ENCODE measurements at regions not wholly inside any gene's neighbourhood (a gene's known extent, or its start where the extent isn't known, plus 50 kb on each side); places are given as distances from the start of the nearest gene placed in this dataset.

GRCh38 chr5:165626161-165626560 lies 2120.7 kb downstream of the MAT2B start:
- no peak overlapping the region for H3K27ac ChIP-seq (ENCODE audit: low read depth in 2 of 2, low read length in 2 of 2)
- H3K9ac ChIP-seq (ENCODE audit: low read depth in 1 of 2, low read length in 2 of 2), result no peak overlapping the region
- no peaks in the 10 kb centered on the region for H3K9me3 ChIP-seq (ENCODE audit: control insufficient read depth in 2 of 2, low read length in 2 of 2)
- no peaks in the 10 kb centered on the region for H3K36me3 ChIP-seq (ENCODE audit: control insufficient read depth in 2 of 2, insufficient read depth in 2 of 2, low read length in 2 of 2)
- no peak overlapping the region for H3K4me3 ChIP-seq (ENCODE audit: low read length in 2 of 2)
- H3K27me3 ChIP-seq (ENCODE audit: control insufficient read depth in 2 of 2, insufficient read depth in 2 of 2, low read length in 2 of 2), result no peaks in the 10 kb centered on the region
- no peaks in the 10 kb centered on the region for H3K4me1 ChIP-seq (ENCODE audit: control insufficient read depth in 2 of 2, insufficient read depth in 2 of 2, low read length in 2 of 2)

GRCh38 chr5:165627548-165628170 lies 2122.2 kb downstream of the MAT2B start:
- Histone ChIP-seq H3K4me3 (ENCODE audit: low read length in 2 of 2) (no peak overlapping the region), H3K27me3 (ENCODE audit: control insufficient read depth in 2 of 2, insufficient read depth in 2 of 2, low read length in 2 of 2) (no peaks in the 10 kb centered on the region), H3K27ac (ENCODE audit: low read depth in 2 of 2, low read length in 2 of 2) (no peak overlapping the region), H3K4me1 (ENCODE audit: control insufficient read depth in 2 of 2, insufficient read depth in 2 of 2, low read length in 2 of 2) (no peaks in the 10 kb centered on the region), H3K36me3 (ENCODE audit: control insufficient read depth in 2 of 2, insufficient read depth in 2 of 2, low read length in 2 of 2) (no peaks in the 10 kb centered on the region), H3K9me3 (ENCODE audit: control insufficient read depth in 2 of 2, low read length in 2 of 2) (no peaks in the 10 kb centered on the region), H3K9ac (ENCODE audit: low read depth in 1 of 2, low read length in 2 of 2) (no peak overlapping the region)

DNA sequence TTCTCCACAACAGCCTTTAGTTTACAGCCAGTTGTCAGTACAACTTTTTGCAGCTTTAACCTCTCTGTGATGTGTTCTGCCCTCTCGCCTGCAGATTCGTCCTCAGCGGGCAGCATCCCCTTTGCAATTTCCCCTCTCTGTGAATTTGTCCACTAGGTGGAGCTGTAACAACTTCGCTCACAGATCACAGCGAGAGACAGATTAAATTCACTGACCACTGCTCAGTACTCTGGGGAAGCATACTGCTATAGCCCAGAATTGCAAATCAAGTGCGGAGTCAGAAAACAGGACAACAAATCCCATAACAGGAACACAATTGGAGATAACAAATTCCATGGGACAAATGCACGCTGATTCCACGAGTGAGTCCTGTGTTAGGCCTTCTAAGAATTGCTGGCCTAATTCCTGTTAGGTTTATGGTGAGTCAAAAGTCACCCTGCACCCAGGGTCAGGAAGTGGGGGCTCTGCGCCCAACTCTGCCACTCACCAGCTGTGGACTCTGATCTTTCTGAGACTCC lies 2124.9 kb downstream of the MAT2B start:
- Histone ChIP-seq H3K36me3 (ENCODE audit: control insufficient read depth in 2 of 2, insufficient read depth in 2 of 2, low read length in 2 of 2) (no peaks in the 10 kb centered on the region), H3K9ac (ENCODE audit: low read depth in 1 of 2, low read length in 2 of 2) (no peak overlapping the region), H3K27me3 (ENCODE audit: control insufficient read depth in 2 of 2, insufficient read depth in 2 of 2, low read length in 2 of 2) (no peaks in the 10 kb centered on the region), H3K4me3 (ENCODE audit: low read length in 2 of 2) (no peak overlapping the region), H3K4me1 (ENCODE audit: control insufficient read depth in 2 of 2, insufficient read depth in 2 of 2, low read length in 2 of 2) (no peaks in the 10 kb centered on the region), H3K27ac (ENCODE audit: low read depth in 2 of 2, low read length in 2 of 2) (no peak overlapping the region), H3K9me3 (ENCODE audit: control insufficient read depth in 2 of 2, low read length in 2 of 2) (no peaks in the 10 kb centered on the region)

DNA sequence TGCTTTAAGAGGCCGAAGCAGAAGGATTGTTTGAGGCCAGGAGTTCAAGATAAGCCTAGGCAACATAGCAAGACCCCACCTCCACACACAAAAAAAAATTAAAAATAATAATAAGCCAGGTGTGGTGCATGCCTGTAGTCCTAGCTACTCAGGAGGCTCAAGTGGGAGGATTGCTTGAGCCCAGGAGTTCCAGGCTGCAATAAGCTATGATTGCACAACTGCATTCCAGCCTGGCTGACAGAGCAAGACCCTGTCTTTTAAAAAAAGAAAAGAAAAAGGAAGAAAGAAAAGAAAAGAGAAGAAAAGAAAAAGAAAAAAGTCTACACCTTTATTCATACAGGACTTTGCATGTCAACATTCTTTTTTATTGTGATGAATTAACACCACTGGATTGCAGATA lies 2125.8 kb downstream of the MAT2B start:
- no peaks in the 10 kb centered on the region for H3K9me3 ChIP-seq (ENCODE audit: control insufficient read depth in 2 of 2, low read length in 2 of 2)
- H3K36me3 ChIP-seq (ENCODE audit: control insufficient read depth in 2 of 2, insufficient read depth in 2 of 2, low read length in 2 of 2), result no peaks in the 10 kb centered on the region
- H3K27me3 ChIP-seq (ENCODE audit: control insufficient read depth in 2 of 2, insufficient read depth in 2 of 2, low read length in 2 of 2), result no peaks in the 10 kb centered on the region
- H3K4me3 ChIP-seq (ENCODE audit: low read length in 2 of 2), result no peak overlapping the region
- no peak overlapping the region for H3K9ac ChIP-seq (ENCODE audit: low read depth in 1 of 2, low read length in 2 of 2)
- no peaks in the 10 kb centered on the region for H3K4me1 ChIP-seq (ENCODE audit: control insufficient read depth in 2 of 2, insufficient read depth in 2 of 2, low read length in 2 of 2)
- no peak overlapping the region for H3K27ac ChIP-seq (ENCODE audit: low read depth in 2 of 2, low read length in 2 of 2)

GRCh38 chr5:165642366-165642765 lies 2136.9 kb downstream of the MAT2B start:
- no peak overlapping the region for H3K9ac ChIP-seq (ENCODE audit: low read depth in 1 of 2, low read length in 2 of 2)
- H3K27ac ChIP-seq (ENCODE audit: low read depth in 2 of 2, low read length in 2 of 2), result no peak overlapping the region
- H3K36me3 ChIP-seq (ENCODE audit: control insufficient read depth in 2 of 2, insufficient read depth in 2 of 2, low read length in 2 of 2), result no peaks in the 10 kb centered on the region
- no peaks in the 10 kb centered on the region for H3K4me1 ChIP-seq (ENCODE audit: control insufficient read depth in 2 of 2, insufficient read depth in 2 of 2, low read length in 2 of 2)
- H3K4me3 ChIP-seq (ENCODE audit: low read length in 2 of 2), result no peak overlapping the region
- H3K9me3 ChIP-seq (ENCODE audit: control insufficient read depth in 2 of 2, low read length in 2 of 2), result no peaks in the 10 kb centered on the region
- no peaks in the 10 kb centered on the region for H3K27me3 ChIP-seq (ENCODE audit: control insufficient read depth in 2 of 2, insufficient read depth in 2 of 2, low read length in 2 of 2)

DNA sequence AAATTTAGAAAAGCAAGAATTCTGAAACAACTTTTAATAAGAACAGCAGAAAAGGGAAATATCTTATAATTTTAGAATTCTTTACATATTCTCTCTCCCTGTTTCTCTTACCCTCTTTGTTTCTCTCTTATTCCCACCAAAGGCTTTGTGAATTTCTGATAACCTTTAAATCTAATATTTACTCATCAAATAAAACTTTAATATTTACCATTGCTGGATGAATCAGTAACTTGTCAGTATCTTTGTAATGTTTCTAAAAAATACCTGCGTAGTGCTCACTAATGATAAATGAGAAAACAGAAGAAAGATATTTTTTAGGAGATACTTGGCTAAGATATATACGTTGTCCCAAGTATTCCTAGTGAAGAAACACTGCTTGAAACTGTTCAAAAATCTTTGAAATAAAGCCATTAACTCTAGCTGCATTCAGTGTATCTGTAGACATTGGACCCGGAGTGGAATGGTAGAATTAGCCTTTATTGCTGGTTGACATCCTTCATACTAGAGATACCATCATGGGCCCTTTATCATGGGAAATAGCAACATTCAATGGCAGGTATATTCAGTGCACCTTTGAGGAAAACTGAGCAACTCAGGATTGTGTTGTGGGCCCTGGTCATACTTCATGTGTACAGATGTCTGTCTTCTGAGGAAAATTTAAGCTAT lies 2160.4 kb downstream of the MAT2B start:
- Histone ChIP-seq H3K9me3 (ENCODE audit: control insufficient read depth in 2 of 2, low read length in 2 of 2) (no peaks in the 10 kb centered on the region), H3K4me3 (ENCODE audit: low read length in 2 of 2) (no peak overlapping the region), H3K9ac (ENCODE audit: low read depth in 1 of 2, low read length in 2 of 2) (no peak overlapping the region), H3K36me3 (ENCODE audit: control insufficient read depth in 2 of 2, insufficient read depth in 2 of 2, low read length in 2 of 2) (no peaks in the 10 kb centered on the region), H3K27ac (ENCODE audit: low read depth in 2 of 2, low read length in 2 of 2) (no peak overlapping the region), H3K27me3 (ENCODE audit: control insufficient read depth in 2 of 2, insufficient read depth in 2 of 2, low read length in 2 of 2) (no peaks in the 10 kb centered on the region), H3K4me1 (ENCODE audit: control insufficient read depth in 2 of 2, insufficient read depth in 2 of 2, low read length in 2 of 2) (no peaks in the 10 kb centered on the region)

DNA sequence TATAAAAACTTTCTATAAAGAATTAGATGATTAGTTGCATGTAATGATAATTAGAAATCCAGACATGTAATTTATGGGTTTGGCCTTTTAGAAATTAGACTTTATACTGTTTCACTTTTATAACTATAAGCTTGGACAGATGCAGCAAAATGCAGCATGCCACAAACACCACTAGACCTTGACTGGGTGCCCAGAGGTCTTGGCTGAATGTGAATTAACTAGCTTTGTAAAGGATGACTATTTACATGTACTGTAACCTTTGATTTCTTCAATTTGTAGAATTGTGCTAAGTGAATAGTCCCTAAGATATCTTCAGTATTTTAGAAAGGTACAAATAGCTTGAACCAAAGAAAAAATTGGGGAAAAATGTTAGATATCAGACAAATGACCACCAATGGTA lies 2168.1 kb downstream of the MAT2B start:
- Histone ChIP-seq H3K9me3 (ENCODE audit: control insufficient read depth in 2 of 2, low read length in 2 of 2) (no peaks in the 10 kb centered on the region), H3K4me1 (ENCODE audit: control insufficient read depth in 2 of 2, insufficient read depth in 2 of 2, low read length in 2 of 2) (no peaks in the 10 kb centered on the region), H3K9ac (ENCODE audit: low read depth in 1 of 2, low read length in 2 of 2) (no peak overlapping the region), H3K36me3 (ENCODE audit: control insufficient read depth in 2 of 2, insufficient read depth in 2 of 2, low read length in 2 of 2) (no peaks in the 10 kb centered on the region), H3K27ac (ENCODE audit: low read depth in 2 of 2, low read length in 2 of 2) (no peak overlapping the region), H3K4me3 (ENCODE audit: low read length in 2 of 2) (no peak overlapping the region), H3K27me3 (ENCODE audit: control insufficient read depth in 2 of 2, insufficient read depth in 2 of 2, low read length in 2 of 2) (no peaks in the 10 kb centered on the region)

- Histone ChIP-seq H3K4me1 (ENCODE audit: control insufficient read depth in 2 of 2, insufficient read depth in 2 of 2, low read length in 2 of 2) (no peaks in the 10 kb centered on the region), H3K9me3 (ENCODE audit: control insufficient read depth in 2 of 2, low read length in 2 of 2) (peaks cover 0 to 3% of the 10 kb centered on the region in 2 donors), H3K4me3 (ENCODE audit: low read length in 2 of 2) (no peak overlapping the region), H3K9ac (ENCODE audit: low read depth in 1 of 2, low read length in 2 of 2) (no peak overlapping the region), H3K27ac (ENCODE audit: low read depth in 2 of 2, low read length in 2 of 2) (no peak overlapping the region), H3K36me3 (ENCODE audit: control insufficient read depth in 2 of 2, insufficient read depth in 2 of 2, low read length in 2 of 2) (no peaks in the 10 kb centered on the region), H3K27me3 (ENCODE audit: control insufficient read depth in 2 of 2, insufficient read depth in 2 of 2, low read length in 2 of 2) (no peaks in the 10 kb centered on the region)
Observed at GRCh38 chr5:165695796-165696195, 2190.4 kb downstream of the MAT2B start.

GRCh38 chr5:165705960-165706359 lies 2200.5 kb downstream of the MAT2B start:
- Histone ChIP-seq H3K9ac (ENCODE audit: low read depth in 1 of 2, low read length in 2 of 2) (no peak overlapping the region), H3K9me3 (ENCODE audit: control insufficient read depth in 2 of 2, low read length in 2 of 2) (no peaks in the 10 kb centered on the region), H3K27me3 (ENCODE audit: control insufficient read depth in 2 of 2, insufficient read depth in 2 of 2, low read length in 2 of 2) (no peaks in the 10 kb centered on the region), H3K4me1 (ENCODE audit: control insufficient read depth in 2 of 2, insufficient read depth in 2 of 2, low read length in 2 of 2) (no peaks in the 10 kb centered on the region), H3K36me3 (ENCODE audit: control insufficient read depth in 2 of 2, insufficient read depth in 2 of 2, low read length in 2 of 2) (no peaks in the 10 kb centered on the region), H3K27ac (ENCODE audit: low read depth in 2 of 2, low read length in 2 of 2) (no peak overlapping the region), H3K4me3 (ENCODE audit: low read length in 2 of 2) (no peak overlapping the region)

DNA sequence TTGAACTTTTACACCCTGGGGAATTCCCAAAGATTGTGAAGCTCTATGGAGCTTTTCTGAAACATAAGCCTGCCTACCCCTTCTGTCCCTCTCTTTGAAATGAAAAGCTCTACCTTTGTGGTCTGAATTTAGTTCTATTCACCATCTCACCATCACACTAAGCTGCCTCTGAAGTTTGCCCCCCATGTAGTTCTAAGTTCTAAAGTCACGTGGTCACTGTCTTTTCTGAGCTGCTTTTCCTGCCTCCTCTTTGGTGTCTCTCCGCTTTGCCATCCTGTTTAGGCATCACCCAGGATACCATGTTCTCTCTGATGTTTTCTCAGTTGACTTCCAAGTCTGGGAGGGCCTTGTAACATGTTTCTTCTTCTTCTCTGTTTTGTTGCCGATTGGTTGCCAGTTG lies 2206.6 kb downstream of the MAT2B start:
- H3K27me3 ChIP-seq (ENCODE audit: control insufficient read depth in 2 of 2, insufficient read depth in 2 of 2, low read length in 2 of 2), result no peaks in the 10 kb centered on the region
- no peaks in the 10 kb centered on the region for H3K36me3 ChIP-seq (ENCODE audit: control insufficient read depth in 2 of 2, insufficient read depth in 2 of 2, low read length in 2 of 2)
- no peak overlapping the region for H3K4me3 ChIP-seq (ENCODE audit: low read length in 2 of 2)
- H3K4me1 ChIP-seq (ENCODE audit: control insufficient read depth in 2 of 2, insufficient read depth in 2 of 2, low read length in 2 of 2), result no peaks in the 10 kb centered on the region
- no peak overlapping the region for H3K27ac ChIP-seq (ENCODE audit: low read depth in 2 of 2, low read length in 2 of 2)
- H3K9ac ChIP-seq (ENCODE audit: low read depth in 1 of 2, low read length in 2 of 2), result no peak overlapping the region
- H3K9me3 ChIP-seq (ENCODE audit: control insufficient read depth in 2 of 2, low read length in 2 of 2), result peaks cover 0 to 2% of the 10 kb centered on the region in 2 donors

All from mucosa of rectum (tissue), 2 donors.